HepG2 (cell line): ENCODE measurements at regions not wholly inside any gene's neighbourhood (a gene's known extent, or its start where the extent isn't known, plus 50 kb on each side); places are given as distances from the start of the nearest gene placed in this dataset.

Experiments used
- ATAD3A ChIP-seq: sonication (generic); formaldehyde crosslinking; IDR thresholded peaks from 2 replicates; pipeline ENCODE4 v1.4.0; 2020; ENCODE audit warnings: missing genetic modification reagents
- TF ChIP-seq, protein P1 (sequence below): sonication (generic); formaldehyde crosslinking; IDR thresholded peaks from 2 replicates; pipeline ENCODE4 v1.4.0; 2020; ENCODE audit warnings: missing genetic modification reagents, borderline replicate concordance
- TF ChIP-seq, protein P2 (sequence below): sonication (generic); formaldehyde crosslinking; IDR thresholded peaks from one replicate; pipeline ENCODE4 v1.5.1; 2020; ENCODE audit warnings: mild to moderate bottlenecking, missing genetic modification reagents; ENCODE audit errors: not compliant biosample characterization

DNA sequence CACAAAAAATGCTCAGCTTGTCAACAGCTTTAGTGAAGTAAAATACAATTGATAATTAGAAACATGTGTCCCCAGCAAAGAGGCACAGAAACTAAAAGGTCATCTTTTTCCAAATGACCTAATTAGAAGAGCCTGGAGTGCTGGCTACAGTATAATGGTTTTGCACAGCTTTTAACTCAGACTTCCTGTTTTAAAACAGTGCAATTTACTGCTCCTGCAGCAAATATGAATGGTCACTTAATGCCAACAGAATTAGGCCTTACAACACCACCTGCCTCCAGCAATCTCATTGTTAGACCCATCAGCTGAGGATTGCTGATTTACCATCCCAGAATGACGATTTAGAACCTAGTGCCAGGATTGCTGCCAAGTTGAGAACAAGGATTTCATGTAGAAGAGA lies 239.3 kb downstream of the CETN3 start (continued):
- TF ChIP-seq, protein P1, sequence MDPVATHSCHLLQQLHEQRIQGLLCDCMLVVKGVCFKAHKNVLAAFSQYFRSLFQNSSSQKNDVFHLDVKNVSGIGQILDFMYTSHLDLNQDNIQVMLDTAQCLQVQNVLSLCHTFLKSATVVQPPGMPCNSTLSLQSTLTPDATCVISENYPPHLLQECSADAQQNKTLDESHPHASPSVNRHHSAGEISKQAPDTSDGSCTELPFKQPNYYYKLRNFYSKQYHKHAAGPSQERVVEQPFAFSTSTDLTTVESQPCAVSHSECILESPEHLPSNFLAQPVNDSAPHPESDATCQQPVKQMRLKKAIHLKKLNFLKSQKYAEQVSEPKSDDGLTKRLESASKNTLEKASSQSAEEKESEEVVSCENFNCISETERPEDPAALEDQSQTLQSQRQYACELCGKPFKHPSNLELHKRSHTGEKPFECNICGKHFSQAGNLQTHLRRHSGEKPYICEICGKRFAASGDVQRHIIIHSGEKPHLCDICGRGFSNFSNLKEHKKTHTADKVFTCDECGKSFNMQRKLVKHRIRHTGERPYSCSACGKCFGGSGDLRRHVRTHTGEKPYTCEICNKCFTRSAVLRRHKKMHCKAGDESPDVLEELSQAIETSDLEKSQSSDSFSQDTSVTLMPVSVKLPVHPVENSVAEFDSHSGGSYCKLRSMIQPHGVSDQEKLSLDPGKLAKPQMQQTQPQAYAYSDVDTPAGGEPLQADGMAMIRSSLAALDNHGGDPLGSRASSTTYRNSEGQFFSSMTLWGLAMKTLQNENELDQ (CRISPR knock-in tag), result no peak
- no peak for TF ChIP-seq ATAD3A
- TF ChIP-seq, protein P2, sequence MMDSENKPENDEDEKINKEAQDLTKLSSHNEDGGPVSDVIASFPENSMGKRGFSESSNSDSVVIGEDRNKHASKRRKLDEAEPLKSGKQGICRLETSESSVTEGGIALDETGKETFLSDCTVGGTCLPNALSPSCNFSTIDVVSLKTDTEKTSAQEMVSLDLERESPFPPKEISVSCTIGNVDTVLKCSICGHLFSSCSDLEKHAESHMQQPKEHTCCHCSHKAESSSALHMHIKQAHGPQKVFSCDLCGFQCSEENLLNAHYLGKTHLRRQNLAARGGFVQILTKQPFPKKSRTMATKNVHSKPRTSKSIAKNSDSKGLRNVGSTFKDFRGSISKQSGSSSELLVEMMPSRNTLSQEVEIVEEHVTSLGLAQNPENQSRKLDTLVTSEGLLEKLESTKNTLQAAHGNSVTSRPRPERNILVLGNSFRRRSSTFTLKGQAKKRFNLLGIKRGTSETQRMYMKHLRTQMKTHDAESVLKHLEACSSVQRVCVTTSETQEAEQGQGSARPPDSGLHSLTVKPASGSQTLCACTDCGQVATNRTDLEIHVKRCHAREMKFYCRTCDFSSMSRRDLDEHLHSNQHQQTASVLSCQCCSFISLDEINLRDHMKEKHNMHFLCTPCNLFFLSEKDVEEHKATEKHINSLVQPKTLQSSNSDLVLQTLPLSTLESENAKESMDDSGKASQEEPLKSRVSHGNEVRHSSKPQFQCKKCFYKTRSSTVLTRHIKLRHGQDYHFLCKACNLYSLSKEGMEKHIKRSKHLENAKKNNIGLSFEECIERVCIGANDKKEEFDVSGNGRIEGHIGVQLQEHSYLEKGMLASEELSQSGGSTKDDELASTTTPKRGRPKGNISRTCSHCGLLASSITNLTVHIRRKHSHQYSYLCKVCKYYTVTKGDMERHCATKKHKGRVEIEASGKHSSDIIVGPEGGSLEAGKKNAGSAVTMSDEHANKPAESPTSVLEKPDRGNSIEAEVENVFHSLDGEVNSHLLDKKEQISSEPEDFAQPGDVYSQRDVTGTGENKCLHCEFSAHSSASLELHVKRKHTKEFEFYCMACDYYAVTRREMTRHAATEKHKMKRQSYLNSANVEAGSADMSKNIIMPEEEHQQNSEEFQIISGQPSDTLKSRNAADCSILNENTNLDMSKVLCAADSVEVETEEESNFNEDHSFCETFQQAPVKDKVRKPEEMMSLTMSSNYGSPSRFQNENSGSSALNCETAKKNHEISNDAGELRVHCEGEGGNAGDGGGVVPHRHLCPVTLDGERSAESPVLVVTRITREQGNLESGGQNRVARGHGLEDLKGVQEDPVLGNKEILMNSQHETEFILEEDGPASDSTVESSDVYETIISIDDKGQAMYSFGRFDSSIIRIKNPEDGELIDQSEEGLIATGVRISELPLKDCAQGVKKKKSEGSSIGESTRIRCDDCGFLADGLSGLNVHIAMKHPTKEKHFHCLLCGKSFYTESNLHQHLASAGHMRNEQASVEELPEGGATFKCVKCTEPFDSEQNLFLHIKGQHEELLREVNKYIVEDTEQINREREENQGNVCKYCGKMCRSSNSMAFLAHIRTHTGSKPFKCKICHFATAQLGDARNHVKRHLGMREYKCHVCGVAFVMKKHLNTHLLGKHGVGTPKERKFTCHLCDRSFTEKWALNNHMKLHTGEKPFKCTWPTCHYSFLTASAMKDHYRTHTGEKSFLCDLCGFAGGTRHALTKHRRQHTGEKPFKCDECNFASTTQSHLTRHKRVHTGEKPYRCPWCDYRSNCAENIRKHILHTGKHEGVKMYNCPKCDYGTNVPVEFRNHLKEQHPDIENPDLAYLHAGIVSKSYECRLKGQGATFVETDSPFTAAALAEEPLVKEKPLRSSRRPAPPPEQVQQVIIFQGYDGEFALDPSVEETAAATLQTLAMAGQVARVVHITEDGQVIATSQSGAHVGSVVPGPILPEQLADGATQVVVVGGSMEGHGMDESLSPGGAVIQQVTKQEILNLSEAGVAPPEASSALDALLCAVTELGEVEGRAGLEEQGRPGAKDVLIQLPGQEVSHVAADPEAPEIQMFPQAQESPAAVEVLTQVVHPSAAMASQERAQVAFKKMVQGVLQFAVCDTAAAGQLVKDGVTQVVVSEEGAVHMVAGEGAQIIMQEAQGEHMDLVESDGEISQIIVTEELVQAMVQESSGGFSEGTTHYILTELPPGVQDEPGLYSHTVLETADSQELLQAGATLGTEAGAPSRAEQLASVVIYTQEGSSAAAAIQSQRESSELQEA (CRISPR knock-in tag), result no peak
